ENCODE measurements at regions not wholly inside any gene's neighbourhood (a gene's known extent, or its start where the extent isn't known, plus 50 kb on each side); places are given as distances from the start of the nearest gene placed in this dataset.

GRCh38 chr4:11216520-11216919, 212.2 kb downstream of the HS3ST1 start:
- Histone ChIP-seq H3K9ac (ENCODE audit: insufficient read depth in 1 of 2, low read depth in 2 of 2, low read length in 2 of 2) (no peak overlapping the region), H3K9me3 (replicated peaks; ENCODE audit: control insufficient read depth, insufficient read depth, low read depth, low read length) (no peaks in the 10 kb centered on the region; the same call in 1 of the 2 replicates), H3K9me1 (ENCODE audit: control insufficient read depth, insufficient read depth, low read length) (no peaks in the 10 kb centered on the region), H3K36me3 (ENCODE audit: control insufficient read depth, insufficient read depth, low read length) (no peaks in the 10 kb centered on the region), H3K79me2 (ENCODE audit: control insufficient read depth, insufficient read depth, low read length) (no peaks in the 10 kb centered on the region), H3K4me1 (replicated peaks in 1 of 2; ENCODE audit: control insufficient read depth in 2 of 2, insufficient read depth in 2 of 2, low read length in 2 of 2) (no peaks in the 10 kb centered on the region), H3K27ac (ENCODE audit: extremely low read depth, low read depth, low read length) (no peak overlapping the region), H3K4me2 (ENCODE audit: insufficient read depth, low read length) (no peak overlapping the region), H3K4me3 (no peak overlapping the region), H2AFZ (ENCODE audit: low read depth, low read length) (no peak overlapping the region), H4K20me1 (replicated peaks; ENCODE audit: control insufficient read depth, insufficient read depth, low read length) (no peaks in the 10 kb centered on the region), H3K27me3 (ENCODE audit: control insufficient read depth in 2 of 2, insufficient read depth in 2 of 2, low read length in 2 of 2) (no peaks in the 10 kb centered on the region)
- no peak for TF ChIP-seq ZNF282 (CRISPR knock-in tag; IDR thresholded peaks at IDR 0.05)
- in situ Hi-C loops (cut with MboI), result no loop called here
- no peak for ATAC-seq
- no peak for FAIRE-seq
- no TSS peak for BruUV-seq (replicated peaks)
- intact Hi-C loops (cut with micrococcal nuclease), result no loop called here
- ChIA-PET POLR2A (no interaction called here), CTCF (ENCODE audit: low intra/inter-chr PET ratio) (no interaction called here)
- no peak for DNase-seq (ENCODE audit: extremely low read depth in 1 of 4, low spot score in 3 of 4)

GRCh38 chr4:11214281-11214680, 214.4 kb downstream of the HS3ST1 start:
- ATAC-seq, result no peak
- intact Hi-C loops (cut with micrococcal nuclease) (no loop called here), in situ Hi-C loops (cut with MboI) (no loop called here)
- ChIA-PET POLR2A (no interaction called here), CTCF (ENCODE audit: low intra/inter-chr PET ratio) (no interaction called here)
- H2AFZ ChIP-seq (ENCODE audit: low read depth, low read length), result no peak overlapping the region
- no peaks in the 10 kb centered on the region for H3K27me3 ChIP-seq (ENCODE audit: control insufficient read depth in 2 of 2, insufficient read depth in 2 of 2, low read length in 2 of 2)
- no peaks in the 10 kb centered on the region for H3K9me3 ChIP-seq (replicated peaks; ENCODE audit: control insufficient read depth, insufficient read depth, low read depth, low read length)
- no peaks in the 10 kb centered on the region for H3K4me1 ChIP-seq (replicated peaks in 1 of 2; ENCODE audit: control insufficient read depth in 2 of 2, insufficient read depth in 2 of 2, low read length in 2 of 2)
- no peak overlapping the region for H3K4me2 ChIP-seq (ENCODE audit: insufficient read depth, low read length)
- H3K36me3 ChIP-seq (ENCODE audit: control insufficient read depth, insufficient read depth, low read length), result no peaks in the 10 kb centered on the region
- DNase-seq (ENCODE audit: extremely low read depth in 1 of 4, low spot score in 3 of 4), result no peak
- no peak overlapping the region for H3K9ac ChIP-seq (ENCODE audit: insufficient read depth in 1 of 2, low read depth in 2 of 2, low read length in 2 of 2)
- BruUV-seq (replicated peaks), result no TSS peak
- no peak overlapping the region for H3K4me3 ChIP-seq
- no peak for FAIRE-seq
- no peak overlapping the region for H3K27ac ChIP-seq (ENCODE audit: extremely low read depth, low read depth, low read length)
- no peaks in the 10 kb centered on the region for H4K20me1 ChIP-seq (replicated peaks; ENCODE audit: control insufficient read depth, insufficient read depth, low read length)
- H3K9me1 ChIP-seq (ENCODE audit: control insufficient read depth, insufficient read depth, low read length), result no peaks in the 10 kb centered on the region
- H3K79me2 ChIP-seq (ENCODE audit: control insufficient read depth, insufficient read depth, low read length), result no peaks in the 10 kb centered on the region
- WGBS (ENCODE audit: insufficient coverage, low coverage, missing lambda C conversion rate), result 0% methylated on average over 3 of the region's 3 CpGs
- TF ChIP-seq TFAM (CRISPR knock-in tag; conservative IDR thresholded peaks at IDR 0.05) (no peak), MYBL2 (IDR thresholded peaks at IDR 0.05; ENCODE audit: low read depth) (no peak), MYBL2 (CRISPR knock-in tag; IDR thresholded peaks at IDR 0.05; ENCODE audit: borderline replicate concordance) (no peak), SMARCB1 (IDR thresholded peaks at IDR 0.05; ENCODE audit: insufficient read length, low read depth) (no peak), TCFL5 (CRISPR knock-in tag; conservative IDR thresholded peaks at IDR 0.05) (no peak), ZNF224 (CRISPR knock-in tag; IDR thresholded peaks at IDR 0.05) (no peak), ZNF282 (CRISPR knock-in tag; IDR thresholded peaks at IDR 0.05) (no peak), HIVEP1 (CRISPR knock-in tag; IDR thresholded peaks at IDR 0.05) (no peak)
